Stimulated activated CD4-positive, alpha-beta T cell treated with anti-CD3 and anti-CD28 coated beads, TNF-alpha, amount 100 ng/mL, for 48 hours (primary cell): ENCODE measurements at regions not wholly inside any gene's neighbourhood (a gene's known extent, or its start where the extent isn't known, plus 50 kb on each side); places are given as distances from the start of the nearest gene placed in this dataset.
"Not testable (repeated sequence)": the region's sequence is repeated elsewhere in the genome, so short reads cannot be mapped to it uniquely, and the experiment has no call there.

ENCODE experiments used
- DNase-seq, 3 donors: peaks; one replicate each; pipeline ENCODE4 v3.0.0-alpha.2; 2020; ENCODE audit warnings: low read depth in 3 of 3

DNA sequence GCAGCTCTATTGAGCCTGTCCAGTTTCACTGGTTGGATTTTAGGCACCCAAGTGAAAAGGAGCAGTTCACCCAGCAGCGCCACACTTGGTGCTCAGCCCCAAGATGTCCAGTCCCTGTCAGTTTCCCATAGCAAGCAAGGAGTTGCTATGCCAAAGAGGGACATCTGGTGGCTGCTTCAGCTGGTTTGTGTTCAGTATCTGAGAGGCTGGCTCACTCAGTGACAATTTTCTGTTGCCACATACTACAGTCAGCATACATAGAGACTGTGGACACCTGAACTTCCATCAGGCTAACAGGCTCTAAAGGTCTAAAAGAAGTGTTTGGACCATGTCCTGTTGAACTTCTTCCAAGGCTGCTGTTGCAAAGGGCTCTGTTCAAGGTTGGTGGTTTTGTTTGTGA, 453.9 kb downstream of the RPIA start:
- not testable (repeated sequence) for DNase-seq

DNA sequence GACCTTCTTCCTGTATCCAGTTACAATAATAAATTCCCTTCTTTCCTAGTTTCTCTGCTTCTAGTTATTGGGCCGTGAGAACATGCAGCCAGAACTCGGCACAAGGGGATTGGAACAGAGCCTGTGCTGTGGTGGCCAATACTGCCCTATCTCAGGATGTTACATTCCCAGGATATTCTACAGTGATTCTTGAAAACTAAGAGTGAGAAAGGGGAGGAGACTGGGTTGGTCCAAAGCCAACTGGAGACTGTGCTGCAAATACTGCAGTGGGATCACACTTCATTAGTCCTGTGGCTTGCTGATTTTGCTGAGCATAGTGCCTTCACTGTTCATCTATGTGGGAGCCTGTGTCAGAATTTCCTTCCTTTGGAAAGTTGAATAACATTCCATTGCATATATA, 456.8 kb downstream of the RPIA start:
- DNase-seq, result not testable (repeated sequence)

DNA sequence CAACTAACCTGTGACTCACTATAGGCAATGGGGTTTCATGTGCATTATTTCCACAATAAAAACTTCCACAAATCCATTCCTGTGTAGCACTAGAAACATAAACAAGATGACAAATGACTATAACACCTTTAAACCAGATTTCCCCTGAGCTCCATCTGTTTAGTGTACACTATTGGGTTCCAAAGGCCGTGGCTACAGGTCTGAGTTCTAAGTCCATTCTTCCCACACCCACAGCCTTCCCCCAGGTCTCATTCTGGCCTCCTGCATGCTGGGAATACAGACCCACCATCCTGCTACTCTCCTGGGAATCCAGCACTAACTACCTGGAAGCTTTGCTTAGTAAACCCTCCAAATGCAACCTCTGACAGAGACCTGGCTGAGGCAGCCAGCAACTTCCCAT, 460.2 kb downstream of the RPIA start:
- not testable (repeated sequence) for DNase-seq

DNA sequence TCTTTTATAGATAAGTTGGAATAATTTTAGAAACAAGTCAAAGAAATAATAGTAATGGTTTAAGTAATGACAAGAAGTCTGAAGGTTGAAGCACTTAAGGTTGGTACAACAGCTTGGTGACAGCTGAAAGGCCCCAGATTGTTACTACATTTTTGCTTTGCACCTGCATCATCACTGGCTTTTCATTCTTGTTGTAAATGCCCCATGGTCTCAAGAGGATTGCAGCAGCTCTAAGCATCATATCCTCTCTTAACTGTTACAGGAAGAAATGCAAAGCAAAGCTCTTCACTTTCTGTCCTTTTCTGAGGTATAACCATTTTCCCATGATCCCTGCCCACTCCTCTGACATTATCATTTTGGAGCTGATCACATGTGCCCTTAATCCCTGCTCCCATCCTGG, 461.0 kb downstream of the RPIA start:
- DNase-seq, result not testable (repeated sequence)

DNA sequence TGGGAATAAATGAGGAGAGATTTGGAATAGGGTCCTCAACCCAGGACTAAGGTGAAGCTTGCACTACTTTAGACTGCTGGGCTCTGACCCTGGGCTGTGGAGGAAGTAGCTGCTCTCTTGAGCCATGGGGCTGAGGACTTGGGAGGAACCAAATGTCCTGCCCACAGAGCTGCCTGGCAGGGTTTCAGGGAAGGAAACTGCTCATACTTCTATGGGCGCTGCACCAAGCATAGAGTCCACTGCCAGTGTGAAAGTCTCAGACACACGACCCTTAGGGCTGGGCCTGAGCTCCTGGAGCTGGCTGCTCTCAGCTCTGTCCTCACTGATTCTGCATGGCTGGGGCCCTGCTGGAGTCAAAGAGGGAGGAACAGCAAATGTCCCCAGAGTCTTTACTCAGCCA, 461.7 kb downstream of the RPIA start:
- not testable (repeated sequence) for DNase-seq

DNA sequence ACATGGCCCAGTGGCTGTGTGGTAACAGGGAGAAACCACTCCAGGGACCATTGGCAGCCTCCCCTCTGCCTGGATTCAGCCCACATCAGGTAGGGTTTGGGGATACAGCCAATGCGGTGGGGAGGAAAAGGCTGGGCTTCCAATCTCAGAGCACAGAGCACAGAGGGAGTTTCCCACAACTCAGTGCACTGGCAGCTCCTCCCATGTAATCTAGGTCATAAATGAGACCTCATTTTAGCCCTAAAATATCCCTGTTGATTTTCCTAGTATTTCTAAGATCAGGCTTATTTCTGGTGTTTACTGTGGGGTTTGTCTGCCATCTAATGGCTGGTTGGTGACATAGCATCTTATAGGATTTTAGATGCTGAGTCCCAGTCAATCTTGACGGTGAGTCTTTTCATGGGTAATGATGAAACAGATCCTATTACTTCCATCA, 462.8 kb downstream of the RPIA start:
- not testable (repeated sequence) for DNase-seq

DNA sequence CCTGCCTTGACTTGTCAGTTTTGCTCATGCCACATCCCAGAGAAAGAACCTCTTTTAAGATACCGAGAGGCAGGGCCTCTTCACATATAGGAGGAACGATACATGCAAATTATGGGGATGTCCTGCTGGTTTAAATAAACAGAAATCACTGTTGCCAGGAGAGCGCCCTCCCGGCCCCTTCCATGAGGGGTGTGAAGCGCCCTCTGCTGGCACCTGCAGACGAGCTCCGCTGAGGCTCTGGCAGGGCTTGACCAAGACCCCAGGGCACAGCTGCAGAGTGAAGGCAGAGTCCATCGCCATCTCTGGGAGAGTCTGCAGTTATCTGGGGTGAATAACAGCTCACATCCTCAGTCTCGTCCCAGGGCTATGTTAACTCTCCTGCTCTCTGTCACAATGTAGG, 468.8 kb downstream of the RPIA start:
- DNase-seq, result not testable (repeated sequence)

DNA sequence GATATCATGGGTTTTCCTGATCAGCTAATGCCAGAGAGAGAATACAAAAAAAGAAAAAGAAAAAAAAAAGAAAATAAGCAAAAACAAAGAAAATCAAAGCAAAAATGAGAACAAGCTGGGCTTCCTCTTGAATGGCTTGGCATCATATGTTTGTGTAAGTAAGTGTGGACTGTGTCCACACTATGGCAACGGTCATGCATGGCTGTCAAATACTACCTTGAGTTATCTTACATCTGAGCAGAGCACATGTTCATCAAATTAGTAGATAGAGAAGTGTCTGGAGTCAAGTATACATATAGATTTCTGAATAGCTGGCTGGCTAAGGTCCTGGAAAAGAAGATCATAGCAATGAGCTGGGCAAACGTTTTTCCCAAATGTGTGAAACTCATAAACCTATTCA, 470.2 kb downstream of the RPIA start:
- DNase-seq, result not testable (repeated sequence)

DNA sequence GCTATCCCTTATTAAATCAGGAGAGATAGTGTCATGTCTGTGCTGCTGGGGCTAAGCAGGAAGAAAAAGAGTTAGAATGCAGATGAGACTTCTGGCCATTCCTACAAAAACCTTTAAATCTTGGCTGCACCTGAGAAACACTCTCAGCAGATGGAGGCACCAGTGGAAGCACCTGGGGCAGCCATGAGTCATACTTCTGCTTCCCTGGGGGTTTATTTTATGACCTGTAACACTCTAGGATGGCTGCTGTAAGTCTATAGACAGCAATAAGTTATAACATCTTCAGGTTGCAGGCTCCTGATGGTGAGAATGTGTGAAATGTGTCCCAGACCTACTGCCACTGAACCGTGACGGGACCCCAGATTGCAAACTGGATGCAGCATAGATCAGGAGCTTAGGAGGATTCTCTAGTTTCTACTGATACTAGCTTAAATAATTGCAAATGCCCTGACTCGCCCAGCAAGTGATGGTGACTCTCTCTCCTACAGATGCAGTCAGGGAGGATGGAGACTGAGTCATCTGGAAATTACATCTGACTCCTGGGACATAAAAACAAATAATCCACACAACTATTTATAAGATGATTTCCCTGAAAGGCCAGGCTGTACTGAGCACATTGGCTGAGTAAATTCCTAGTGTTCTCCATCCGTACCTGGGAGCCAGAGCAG, 479.2 kb downstream of the RPIA start:
- not testable (repeated sequence) for DNase-seq

DNA sequence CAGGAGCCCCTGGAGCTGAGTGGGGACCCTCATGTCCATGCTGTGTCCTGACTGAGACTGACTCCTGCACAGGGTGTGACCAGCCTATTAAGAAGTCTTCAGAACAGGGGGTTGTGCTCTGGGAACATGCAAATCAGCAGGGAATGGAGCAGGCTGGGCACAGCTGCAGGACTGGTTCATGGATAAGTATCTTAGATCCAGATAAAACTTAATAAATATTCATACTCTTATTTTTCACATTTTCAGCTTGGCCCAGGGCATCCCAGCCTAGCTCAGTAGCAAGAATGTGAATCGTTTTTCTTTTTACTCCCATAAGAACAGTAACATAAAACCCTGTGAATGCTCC, 479.7 kb downstream of the RPIA start:
- DNase-seq, result not testable (repeated sequence)

DNA sequence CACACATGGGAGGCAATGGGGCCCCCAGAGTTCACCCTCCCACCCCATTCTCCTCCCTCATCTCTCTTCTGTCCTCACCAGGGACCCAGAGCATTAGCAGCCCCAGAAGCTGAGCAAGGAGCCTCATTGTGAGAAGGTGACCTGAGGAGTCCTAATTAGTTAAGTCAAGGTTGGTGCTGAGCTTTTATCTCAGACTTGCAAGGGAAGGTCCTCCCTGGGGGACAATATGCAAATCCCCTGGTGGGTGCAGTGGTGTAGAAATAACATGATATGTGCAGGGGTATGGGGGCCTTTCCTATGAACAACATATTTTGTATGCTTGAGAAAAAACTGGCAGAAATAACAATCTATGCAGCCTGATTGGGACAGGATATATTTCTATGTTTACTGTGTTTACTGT, 485.5 kb downstream of the RPIA start:
- DNase-seq, result not testable (repeated sequence)

DNA sequence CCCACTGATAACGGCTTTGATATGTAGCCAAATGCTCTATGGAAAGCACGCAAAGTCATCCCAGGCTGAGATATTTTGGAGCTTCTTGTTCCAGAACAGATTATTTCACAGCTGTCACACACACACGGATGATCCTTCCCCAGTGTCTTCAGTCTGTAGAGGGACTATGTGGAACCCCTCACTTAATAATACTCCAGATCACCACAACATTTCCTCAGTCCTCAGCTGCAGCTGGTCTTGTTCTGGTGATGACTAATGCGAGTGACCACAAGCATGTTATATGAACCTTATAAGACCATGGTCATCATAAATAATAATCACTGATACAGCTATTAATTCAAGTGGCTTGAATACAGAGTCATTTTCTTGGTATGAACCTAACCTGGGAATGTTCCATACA, 490.7 kb downstream of the RPIA start:
- not testable (repeated sequence) for DNase-seq

DNA sequence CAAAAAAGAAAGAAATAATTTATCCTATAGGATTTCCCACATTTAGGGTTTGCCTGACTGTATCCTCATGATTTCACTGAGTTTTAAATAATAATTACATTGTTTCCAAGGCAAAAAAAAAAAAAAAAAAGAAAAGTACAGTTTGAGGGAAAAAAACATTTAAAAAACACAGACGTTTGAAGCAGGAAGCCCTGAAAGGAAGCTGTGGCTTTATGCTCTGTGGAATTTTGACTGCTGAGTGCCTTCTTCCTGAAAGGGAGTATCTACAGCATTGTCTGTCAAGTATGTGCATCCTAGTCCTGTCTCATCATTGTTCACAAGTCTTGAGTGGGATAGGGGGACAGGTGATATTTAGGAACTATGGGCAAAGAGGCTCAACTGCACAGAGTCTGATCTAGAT, 493.3 kb downstream of the RPIA start:
- not testable (repeated sequence) for DNase-seq

DNA sequence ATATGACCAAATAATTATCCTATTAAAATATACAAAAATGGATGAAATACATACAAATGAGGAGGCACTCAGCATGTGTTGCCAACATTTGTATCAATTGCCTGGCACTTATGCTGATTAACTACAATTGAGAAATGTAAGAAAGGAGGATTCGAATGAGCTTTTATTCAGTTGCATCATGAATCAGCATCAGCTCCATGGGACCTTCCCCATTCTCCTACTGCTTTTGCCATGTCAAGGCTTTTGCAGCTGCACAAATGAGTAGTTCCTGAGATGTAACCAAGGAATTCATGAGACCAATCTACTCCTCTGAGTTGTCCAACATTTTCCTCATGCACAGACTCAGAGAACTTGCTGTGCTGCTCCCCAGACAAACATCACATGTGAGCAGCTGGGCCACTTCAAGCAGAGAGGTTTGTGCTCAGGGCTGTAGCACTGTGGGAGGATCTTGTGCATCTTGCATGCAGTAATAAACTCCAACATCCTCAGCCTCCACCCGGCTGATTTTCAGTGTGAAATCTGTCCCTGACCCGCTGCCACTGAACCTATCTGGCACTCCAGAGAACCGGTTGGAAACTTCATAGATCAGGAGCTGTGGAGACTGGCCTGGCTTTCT, 504.3 kb downstream of the RPIA start:
- DNase-seq, result not testable (repeated sequence)

DNA sequence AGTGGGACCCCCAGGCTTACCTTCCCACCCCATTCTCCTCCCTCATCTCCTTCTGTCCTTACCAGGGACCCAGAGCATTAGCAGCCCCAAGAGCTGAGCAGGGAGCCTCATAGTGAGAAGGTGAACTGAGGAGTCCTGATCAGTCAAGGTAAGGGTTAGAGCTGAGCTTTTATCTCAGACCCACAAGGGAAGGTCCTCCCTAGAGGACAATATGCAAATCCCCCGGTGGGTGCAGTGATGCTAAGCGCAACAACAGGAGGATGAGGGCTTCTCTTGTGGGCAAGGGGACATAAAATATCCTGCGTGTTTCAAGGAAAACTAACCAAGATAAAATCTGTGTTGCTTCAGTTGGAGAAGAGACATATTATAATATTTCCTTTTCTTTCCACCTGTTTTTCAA, 505.2 kb downstream of the RPIA start:
- not testable (repeated sequence) for DNase-seq

DNA sequence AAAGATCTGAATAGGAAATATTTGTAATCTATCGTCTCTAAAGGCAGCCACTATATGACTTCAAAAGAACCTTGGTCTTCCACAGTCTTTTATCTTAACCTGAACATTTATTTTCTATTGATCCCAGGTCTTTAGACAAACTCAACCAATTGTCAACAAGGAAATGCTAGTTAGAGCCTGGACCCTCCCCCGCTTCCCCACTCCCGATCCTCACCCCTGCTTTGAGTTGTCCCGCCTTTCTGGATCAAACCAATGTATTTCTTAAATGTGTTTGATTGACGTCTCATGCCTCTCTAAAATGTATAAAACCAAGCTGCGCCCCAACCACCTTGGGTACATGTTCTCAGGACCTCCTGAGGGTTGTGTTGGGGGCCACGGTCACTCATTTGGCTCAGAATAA, 506.6 kb downstream of the RPIA start:
- not testable (repeated sequence) for DNase-seq

DNA sequence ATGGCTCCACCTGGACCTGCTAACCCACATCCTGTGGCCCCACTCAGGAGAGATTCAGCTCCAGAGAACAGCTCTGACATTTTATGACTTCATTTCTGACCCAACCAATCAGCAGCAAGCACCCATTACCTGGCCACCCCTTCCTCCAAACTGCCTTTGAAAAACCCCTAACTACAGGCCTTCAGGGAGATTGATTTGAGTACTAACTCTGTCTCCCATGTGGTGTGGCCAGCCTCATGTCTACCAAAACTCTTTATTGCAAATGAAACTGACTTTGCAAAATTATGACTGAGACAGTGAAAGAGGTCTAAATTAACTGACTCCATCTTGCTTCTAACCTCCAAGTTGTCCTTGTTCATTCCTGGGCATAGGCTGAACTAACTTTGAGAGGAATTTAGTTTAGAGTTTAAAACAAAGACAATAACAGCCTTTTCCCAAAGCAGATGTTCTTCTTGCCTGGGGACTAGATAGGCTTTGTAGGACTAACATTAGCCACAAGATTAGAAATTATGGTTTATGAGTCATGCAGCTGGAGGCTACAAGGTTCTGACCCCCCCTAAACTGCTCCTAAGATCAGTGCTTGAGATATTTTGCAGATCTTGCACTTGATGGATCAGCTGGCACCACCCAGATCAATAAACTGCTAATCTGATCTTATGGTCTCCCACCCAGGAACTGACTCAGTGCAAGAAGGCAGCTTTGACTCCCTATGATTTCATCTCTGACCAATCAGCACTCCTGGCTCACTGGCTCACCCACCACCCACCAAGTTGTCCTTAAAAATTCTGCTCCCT, 508.2 kb downstream of the RPIA start:
- DNase-seq, result not testable (repeated sequence)

DNA sequence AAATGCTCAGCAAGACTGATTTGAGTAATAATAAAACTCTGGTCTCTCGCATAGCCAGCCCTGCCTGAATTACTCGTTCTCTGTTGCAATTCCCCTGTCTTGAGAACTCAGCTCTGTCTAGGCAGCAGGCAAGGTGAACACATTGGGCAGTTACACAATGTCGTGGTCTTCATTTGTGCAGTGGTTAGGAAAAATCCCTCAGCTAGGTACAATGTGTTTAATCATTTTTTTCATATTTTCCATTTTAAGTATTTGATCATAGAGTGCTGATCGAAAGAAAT, 508.7 kb downstream of the RPIA start:
- DNase-seq, result not testable (repeated sequence)

DNA sequence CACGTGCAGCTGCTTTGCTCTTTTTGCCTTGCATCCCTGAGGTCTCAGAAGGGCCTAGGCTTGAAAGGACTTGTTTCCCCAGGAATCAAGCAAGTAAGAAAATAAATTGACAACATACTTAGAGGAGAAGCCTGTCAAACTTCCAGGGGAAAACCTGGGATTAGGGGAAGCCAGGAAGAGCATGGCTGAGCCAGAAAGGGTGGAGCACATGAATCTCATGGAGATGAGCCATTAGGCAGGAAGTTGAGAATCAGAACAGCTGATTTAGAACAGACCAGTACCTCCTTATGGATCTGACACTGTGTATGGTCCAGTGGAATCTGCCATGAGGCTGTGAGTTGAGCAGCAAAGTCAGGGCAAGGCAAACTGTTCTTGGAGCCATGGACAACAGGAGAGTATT, 511.0 kb downstream of the RPIA start:
- DNase-seq, result not testable (repeated sequence)

DNA sequence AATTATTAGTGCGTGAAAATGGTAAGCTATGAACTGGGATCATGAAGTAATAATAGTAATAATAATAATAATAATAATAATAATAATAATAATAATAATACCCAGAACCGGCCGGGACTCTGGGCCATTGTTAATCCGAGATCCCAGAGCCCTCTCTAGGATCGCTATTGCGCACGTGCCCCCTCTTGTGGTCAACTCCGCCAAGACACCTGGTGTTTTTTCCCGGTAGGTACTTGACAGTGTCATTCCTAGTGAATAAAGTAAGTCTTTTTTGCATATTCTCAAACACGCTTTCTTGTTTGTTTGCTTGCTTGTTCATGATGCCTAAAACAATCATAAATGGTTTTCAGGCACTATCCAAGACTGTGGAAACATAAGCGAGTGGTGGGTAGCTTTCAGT, 513.7 kb downstream of the RPIA start:
- DNase-seq, result peak in 1 of 3 donors; percentile 27

DNA sequence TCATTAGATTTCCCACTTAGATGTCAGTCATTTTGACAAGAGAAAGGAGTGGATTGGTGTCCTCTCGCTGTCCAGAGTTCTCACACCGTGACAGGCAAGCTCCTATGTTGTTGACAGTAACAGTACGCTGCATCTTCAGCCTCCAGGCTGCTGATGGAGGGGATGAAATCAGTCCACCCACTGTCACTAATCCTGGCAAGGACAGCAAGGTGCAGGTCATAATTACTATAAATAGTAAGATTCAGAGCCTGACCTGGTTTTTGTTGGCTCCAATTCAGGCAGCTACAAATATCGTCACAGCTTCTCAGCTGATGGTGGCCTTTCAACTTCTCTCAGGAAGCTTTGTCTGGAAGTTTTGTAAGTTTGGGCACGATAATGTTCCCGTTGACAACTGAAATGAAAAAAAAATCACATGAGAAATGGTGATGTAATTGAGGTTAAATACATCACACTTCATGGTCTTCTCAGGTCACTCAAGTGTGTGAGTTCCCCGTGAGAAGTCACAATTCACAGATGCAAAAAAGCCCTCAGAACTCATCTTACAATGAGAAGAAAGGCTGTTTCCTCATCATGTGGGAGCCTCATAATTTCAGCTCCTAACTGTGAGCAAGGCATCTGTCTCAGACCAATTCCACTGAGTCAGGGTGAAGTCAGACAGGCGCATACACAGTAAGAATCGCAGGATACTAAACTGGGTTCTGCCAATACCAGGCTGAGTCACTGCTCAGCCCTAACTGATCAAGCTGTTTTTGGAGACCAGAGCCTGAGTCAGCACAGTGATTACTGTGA, 516.9 kb downstream of the RPIA start:
- DNase-seq, result not testable (repeated sequence)

DNA sequence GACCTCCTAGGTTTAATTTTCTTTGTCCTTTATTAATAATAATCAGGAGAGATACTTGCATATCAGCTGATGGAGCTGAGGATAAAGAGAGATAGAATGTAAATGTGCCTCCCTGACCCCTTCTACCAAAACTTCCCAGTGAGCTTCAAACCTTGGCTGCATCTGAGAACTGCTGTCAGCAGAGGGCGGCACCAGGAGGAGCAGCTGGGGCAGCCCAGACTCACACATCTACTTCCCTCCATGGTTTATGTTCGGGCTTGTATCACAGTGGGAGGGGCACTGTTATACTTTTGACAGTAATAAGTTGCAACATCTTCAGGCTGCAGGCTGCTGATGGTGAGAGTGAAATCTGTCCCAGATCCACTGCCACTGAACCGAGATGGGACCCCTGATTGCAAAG, 521.7 kb downstream of the RPIA start:
- DNase-seq, result not testable (repeated sequence)
